ENCODE measurements at regions not wholly inside any gene's neighbourhood (a gene's known extent, or its start where the extent isn't known, plus 50 kb on each side); places are given as distances from the start of the nearest gene placed in this dataset.

- CTCF ChIA-PET: no interaction called here
- Histone ChIP-seq H3K79me2 (ENCODE audit: low read length) (no peaks in the 10 kb centered on the region), H2AFZ (ENCODE audit: low read length) (no peak overlapping the region), H3K9me2 (replicated peaks; ENCODE audit: low read length) (no peaks in the 10 kb centered on the region), H3K27me3 (ENCODE audit: low read length) (no peaks in the 10 kb centered on the region), H3K9ac (ENCODE audit: low read length) (no peak overlapping the region), H3K4me2 (ENCODE audit: low read length) (no peak overlapping the region), H3K4me3 (ENCODE audit: low read length) (no peak overlapping the region), H3F3A (ENCODE audit: low read length, unreplicated experiment) (no peaks in the 10 kb centered on the region), H3K9me3 (ENCODE audit: low read length) (no peaks in the 10 kb centered on the region), H3K36me3 (ENCODE audit: low read depth, low read length) (no peaks in the 10 kb centered on the region), H3K4me1 (ENCODE audit: insufficient read depth, low read length) (no peaks in the 10 kb centered on the region), H4K20me1 (ENCODE audit: low read length) (no peaks in the 10 kb centered on the region), H3K27ac (ENCODE audit: low read length) (no peak overlapping the region)
- intact Hi-C loops (cut with micrococcal nuclease): no loop called here
- POLR2A ChIA-PET (ENCODE audit: unreplicated experiment): no interaction called here
- ATAC-seq (no peak), DNase-seq (no peak)
- no TSS peak for BruUV-seq (replicated peaks)
- no peak for TF ChIP-seq CTCF (conservative IDR thresholded peaks at IDR 0.05; ENCODE audit: low read depth, low read length)
- TF ChIP-seq EZH2phosphoT487 (IDR thresholded peaks at IDR 0.05; ENCODE audit: borderline replicate concordance, low read length): no peak
- TF ChIP-seq EZH2 (IDR thresholded peaks at IDR 0.05; ENCODE audit: low read length, unreplicated experiment): no peak
These were observed 252.4 kb downstream of the KCNC2 start for GRCh38 chr12:74957231-74957630.

GRCh38 chr12:74957634-74958033, 252.0 kb downstream of the KCNC2 start:
- no peaks in the 10 kb centered on the region for H3K36me3 ChIP-seq (ENCODE audit: low read depth, low read length)
- intact Hi-C loops (cut with micrococcal nuclease): no loop called here
- H3K9ac ChIP-seq (ENCODE audit: low read length): no peak overlapping the region
- no peaks in the 10 kb centered on the region for H3F3A ChIP-seq (ENCODE audit: low read length, unreplicated experiment)
- no peak overlapping the region for H2AFZ ChIP-seq (ENCODE audit: low read length)
- no peaks in the 10 kb centered on the region for H4K20me1 ChIP-seq (ENCODE audit: low read length)
- H3K27me3 ChIP-seq (ENCODE audit: low read length): no peaks in the 10 kb centered on the region
- no peak overlapping the region for H3K4me3 ChIP-seq (ENCODE audit: low read length)
- no peaks in the 10 kb centered on the region for H3K79me2 ChIP-seq (ENCODE audit: low read length)
- DNase-seq (no peak), ATAC-seq (no peak)
- H3K4me1 ChIP-seq (ENCODE audit: insufficient read depth, low read length): no peaks in the 10 kb centered on the region
- POLR2A ChIA-PET (ENCODE audit: unreplicated experiment): no interaction called here
- H3K4me2 ChIP-seq (ENCODE audit: low read length): no peak overlapping the region
- CTCF ChIA-PET: no interaction called here
- no TSS peak for BruUV-seq (replicated peaks)
- H3K9me3 ChIP-seq (ENCODE audit: low read length): no peaks in the 10 kb centered on the region
- H3K27ac ChIP-seq (ENCODE audit: low read length): no peak overlapping the region
- no peaks in the 10 kb centered on the region for H3K9me2 ChIP-seq (replicated peaks; ENCODE audit: low read length)
- TF ChIP-seq EZH2 (IDR thresholded peaks at IDR 0.05; ENCODE audit: low read length, unreplicated experiment) (no peak), CTCF (conservative IDR thresholded peaks at IDR 0.05; ENCODE audit: low read depth, low read length) (no peak), EZH2phosphoT487 (IDR thresholded peaks at IDR 0.05; ENCODE audit: borderline replicate concordance, low read length) (no peak)

GRCh38 chr12:74959657-74960056, 250.0 kb downstream of the KCNC2 start:
- H3F3A ChIP-seq (ENCODE audit: low read length, unreplicated experiment): no peaks in the 10 kb centered on the region
- H3K27me3 ChIP-seq (ENCODE audit: low read length): no peaks in the 10 kb centered on the region
- ATAC-seq (no peak), DNase-seq (no peak)
- no peak overlapping the region for H3K4me2 ChIP-seq (ENCODE audit: low read length)
- H3K27ac ChIP-seq (ENCODE audit: low read length): no peak overlapping the region
- no TSS peak for BruUV-seq (replicated peaks)
- H3K36me3 ChIP-seq (ENCODE audit: low read depth, low read length): no peaks in the 10 kb centered on the region
- no peaks in the 10 kb centered on the region for H3K9me2 ChIP-seq (replicated peaks; ENCODE audit: low read length)
- TF ChIP-seq EZH2phosphoT487 (IDR thresholded peaks at IDR 0.05; ENCODE audit: borderline replicate concordance, low read length) (no peak), EZH2 (IDR thresholded peaks at IDR 0.05; ENCODE audit: low read length, unreplicated experiment) (no peak), CTCF (conservative IDR thresholded peaks at IDR 0.05; ENCODE audit: low read depth, low read length) (no peak)
- POLR2A ChIA-PET (ENCODE audit: unreplicated experiment): no interaction called here
- H3K79me2 ChIP-seq (ENCODE audit: low read length): no peaks in the 10 kb centered on the region
- H2AFZ ChIP-seq (ENCODE audit: low read length): no peak overlapping the region
- H3K4me3 ChIP-seq (ENCODE audit: low read length): no peak overlapping the region
- CTCF ChIA-PET: no interaction called here
- intact Hi-C loops (cut with micrococcal nuclease): no loop called here
- no peaks in the 10 kb centered on the region for H3K9me3 ChIP-seq (ENCODE audit: low read length)
- H4K20me1 ChIP-seq (ENCODE audit: low read length): no peaks in the 10 kb centered on the region
- H3K9ac ChIP-seq (ENCODE audit: low read length): no peak overlapping the region
- no peaks in the 10 kb centered on the region for H3K4me1 ChIP-seq (ENCODE audit: insufficient read depth, low read length)

All from PC-3 (cell line).